Prostate gland (tissue), 2 donors: ENCODE measurements at regions not wholly inside any gene's neighbourhood (a gene's known extent, or its start where the extent isn't known, plus 50 kb on each side); places are given as distances from the start of the nearest gene placed in this dataset.

ENCODE experiments used
- CTCF ChIP-seq, 4 experiments: fragments of 200-600 bp in 2 of 4; fragments of 450-650 bp in 2 of 4; sonication (generic) in 2 of 4; IDR thresholded peaks; 1 replicate in 3 of 4; 2 replicates in 1 of 4; pipeline ENCODE4 v1.5.1; 2016 to 2019; ENCODE audit warnings: antibody characterized with exemption in 4 of 4, mild to moderate bottlenecking in 2 of 4, moderate library complexity in 2 of 4
- POLR2AphosphoS5 ChIP-seq: sonication (generic); formaldehyde crosslinking; IDR thresholded peaks from one replicate; pipeline ENCODE4 v1.6.1; 2017; ENCODE audit warnings: antibody characterized with exemption

GRCh38 chr3:72165317-72165716 lies 380.4 kb upstream of the PROK2 start:
- TF ChIP-seq CTCF (IDR thresholded peaks at IDR 0.05) (no peak), POLR2AphosphoS5 (no peak)
